Hepatocyte (in vitro differentiated cells): ENCODE measurements at regions not wholly inside any gene's neighbourhood (a gene's known extent, or its start where the extent isn't known, plus 50 kb on each side); places are given as distances from the start of the nearest gene placed in this dataset.

Experiments used
- DNase-seq: peaks from one replicate; pipeline ENCODE4 v3.0.0-alpha.2; 2016; ENCODE audit warnings: low spot score
- H2AFZ ChIP-seq: fragments of 200-600 bp; sonication (generic); 2 replicates; pipeline ENCODE4 v1.6.0; 2016; ENCODE audit warnings: antibody characterized with exemption, mild to moderate bottlenecking
- H3K27ac ChIP-seq: fragments of 200-600 bp; sonication (generic); 2 replicates; pipeline ENCODE4 v1.5.1; 2016; ENCODE audit warnings: mild to moderate bottlenecking
- H3K27me3 ChIP-seq: fragments of 200-600 bp; sonication (generic); 2 replicates; pipeline ENCODE4 v1.6.1; 2016
- H3K36me3 ChIP-seq: fragments of 200-600 bp; sonication (generic); replicated peaks from 2 replicates; pipeline ENCODE4 v1.5.1; 2016; ENCODE audit warnings: low read depth; ENCODE audit not compliant: insufficient read depth
- H3K4me1 ChIP-seq: fragments of 200-600 bp; sonication (generic); 2 replicates; pipeline ENCODE4 v1.5.1; 2016; ENCODE audit warnings: mild to moderate bottlenecking, moderate library complexity; ENCODE audit not compliant: insufficient read depth
- H3K4me2 ChIP-seq: fragments of 200-600 bp; sonication (generic); 2 replicates; pipeline ENCODE4 v1.6.0; 2016
- H3K4me3 ChIP-seq: fragments of 200-600 bp; sonication (generic); 2 replicates; pipeline ENCODE4 v1.5.1; 2016; ENCODE audit warnings: mild to moderate bottlenecking
- H3K79me2 ChIP-seq: fragments of 200-600 bp; sonication (generic); 2 replicates; pipeline ENCODE4 v1.6.0; 2017; ENCODE audit warnings: mild to moderate bottlenecking
- H3K9me2 ChIP-seq: fragments of 200-600 bp; sonication (generic); replicated peaks from 2 replicates; pipeline ENCODE4 v1.6.0; 2017; ENCODE audit warnings: mild to moderate bottlenecking; ENCODE audit not compliant: insufficient read depth
- H3K9me3 ChIP-seq: fragments of 200-600 bp; sonication (generic); 2 replicates; pipeline ENCODE4 v1.5.1; 2016; ENCODE audit warnings: low read depth, mild to moderate bottlenecking
- H4K20me1 ChIP-seq: fragments of 200-600 bp; sonication (generic); 2 replicates; pipeline ENCODE4 v1.6.0; 2016; ENCODE audit warnings: mild to moderate bottlenecking; ENCODE audit not compliant: insufficient read depth, poor library complexity, severe bottlenecking
- CTCF ChIP-seq: fragments of 200-600 bp; sonication (generic); IDR thresholded peaks from 2 replicates; pipeline ENCODE4 v1.5.1; 2016; ENCODE audit warnings: antibody characterized with exemption, mild to moderate bottlenecking; ENCODE audit not compliant: poor library complexity
- EZH2 ChIP-seq: fragments of 200-600 bp; sonication (generic); IDR thresholded peaks from 2 replicates; pipeline ENCODE4 v1.6.1; 2016; ENCODE audit warnings: antibody characterized with exemption, mild to moderate bottlenecking, borderline replicate concordance
- EZH2phosphoT487 ChIP-seq: fragments of 200-600 bp; sonication (generic); IDR thresholded peaks from one replicate; pipeline ENCODE4 v1.6.1; 2018; ENCODE audit warnings: antibody characterized with exemption, mild to moderate bottlenecking, low read depth, moderate library complexity; ENCODE audit not compliant: unreplicated experiment, severe bottlenecking
- WGBS: methylation state at CpG from one replicate; pipeline ENCODE4 v1.1.6; 2016; ENCODE audit warnings: low lambda C conversion rate; ENCODE audit errors: missing lambda C conversion rate; 5-methylcytosine and 5-hydroxymethylcytosine counted together

GRCh38 chr2:122007126-122007525, 251.7 kb downstream of the TSN start:
- no peak overlapping the region for H2AFZ ChIP-seq
- no peaks in the 10 kb centered on the region for H3K9me3 ChIP-seq
- peaks cover 8% of the 10 kb centered on the region for H3K4me1 ChIP-seq
- TF ChIP-seq EZH2phosphoT487 (no peak), EZH2 (no peak), CTCF (no peak)
- no peaks in the 10 kb centered on the region for H4K20me1 ChIP-seq
- peak overlapping the region; percentile 11 for H3K4me2 ChIP-seq
- no peaks in the 10 kb centered on the region for H3K9me2 ChIP-seq
- no peaks in the 10 kb centered on the region for H3K27me3 ChIP-seq
- no peaks in the 10 kb centered on the region for H3K79me2 ChIP-seq
- WGBS, result 60% methylated on average over 5 of the region's 5 CpGs
- no peak for DNase-seq
- no peak overlapping the region for H3K27ac ChIP-seq
- H3K36me3 ChIP-seq, result no peaks in the 10 kb centered on the region
- no peak overlapping the region for H3K4me3 ChIP-seq

GRCh38 chr2:122007577-122007976, 252.1 kb downstream of the TSN start:
- Histone ChIP-seq H3K27ac (no peak overlapping the region), H3K4me3 (no peak overlapping the region), H3K4me2 (peak overlapping the region; percentile 11), H3K4me1 (peaks cover 8% of the 10 kb centered on the region), H3K36me3 (no peaks in the 10 kb centered on the region), H3K9me2 (no peaks in the 10 kb centered on the region), H3K27me3 (no peaks in the 10 kb centered on the region), H2AFZ (no peak overlapping the region), H3K79me2 (no peaks in the 10 kb centered on the region), H3K9me3 (no peaks in the 10 kb centered on the region), H4K20me1 (no peaks in the 10 kb centered on the region)
- DNase-seq, result no peak
- no peak for TF ChIP-seq EZH2phosphoT487
- TF ChIP-seq EZH2, result no peak
- no peak for TF ChIP-seq CTCF
- 26% methylated on average over 5 of the region's 5 CpGs for WGBS

GRCh38 chr2:122009561-122009960, 254.1 kb downstream of the TSN start:
- WGBS, result 65% methylated on average over 3 of the region's 3 CpGs

More at GRCh38 chr2:122009561-122009960, 254.1 kb downstream of the TSN start:
- Histone ChIP-seq H3K4me2 (no peak overlapping the region), H3K4me3 (no peak overlapping the region), H4K20me1 (no peaks in the 10 kb centered on the region), H3K27me3 (no peaks in the 10 kb centered on the region), H3K9me2 (no peaks in the 10 kb centered on the region), H3K79me2 (no peaks in the 10 kb centered on the region), H3K36me3 (no peaks in the 10 kb centered on the region), H2AFZ (no peak overlapping the region), H3K4me1 (peaks cover 8% of the 10 kb centered on the region), H3K9me3 (no peaks in the 10 kb centered on the region), H3K27ac (no peak overlapping the region)
- no peak for TF ChIP-seq CTCF
- no peak for TF ChIP-seq EZH2phosphoT487
- no peak for TF ChIP-seq EZH2
- DNase-seq, result no peak
